NCI-H774 (cell line): ENCODE measurements at regions not wholly inside any gene's neighbourhood (a gene's known extent, or its start where the extent isn't known, plus 50 kb on each side); places are given as distances from the start of the nearest gene placed in this dataset.

ENCODE experiments used
- DNase-seq: peaks from one replicate; lab custom pipeline; 2025; lab: John Stamatoyannopoulos, UW

GRCh38 chr16:82358606-82359221 lies 188.7 kb upstream of the MPHOSPH6 start:
- no peak for DNase-seq

GRCh38 chr16:82358161-82358560 lies 188.1 kb upstream of the MPHOSPH6 start:
- no peak for DNase-seq

- DNase-seq: no peak
These were observed 187.2 kb upstream of the MPHOSPH6 start for GRCh38 chr16:82357237-82357636.

GRCh38 chr16:82350560-82350959 lies 180.5 kb upstream of the MPHOSPH6 start:
- DNase-seq: no peak

GRCh38 chr16:82345318-82345717 lies 175.3 kb upstream of the MPHOSPH6 start:
- DNase-seq: no peak

GRCh38 chr16:82344157-82344556 lies 174.1 kb upstream of the MPHOSPH6 start:
- no peak for DNase-seq

GRCh38 chr16:82341146-82341669 lies 171.2 kb upstream of the MPHOSPH6 start:
- no peak for DNase-seq

- DNase-seq: no peak
These were observed 170.5 kb upstream of the MPHOSPH6 start for GRCh38 chr16:82340531-82340930.

GRCh38 chr16:82337355-82337754 lies 167.3 kb upstream of the MPHOSPH6 start:
- no peak for DNase-seq

- peak; percentile 23 for DNase-seq
These were observed 162.1 kb upstream of the MPHOSPH6 start for GRCh38 chr16:82331974-82332750.

- DNase-seq: no peak
These were observed 161.4 kb upstream of the MPHOSPH6 start for GRCh38 chr16:82331397-82331796.

GRCh38 chr16:82329504-82330192 lies 159.6 kb upstream of the MPHOSPH6 start:
- DNase-seq: peak; percentile 66

GRCh38 chr16:82328881-82329469 lies 159.0 kb upstream of the MPHOSPH6 start:
- DNase-seq: no peak

- DNase-seq: no peak
These were observed 153.1 kb upstream of the MPHOSPH6 start for GRCh38 chr16:82323171-82323570.

- DNase-seq: no peak
These were observed 152.2 kb upstream of the MPHOSPH6 start for GRCh38 chr16:82322177-82322576.

- DNase-seq: no peak
These were observed 149.0 kb upstream of the MPHOSPH6 start for GRCh38 chr16:82319038-82319437.

- DNase-seq: no peak
These were observed 147.6 kb upstream of the MPHOSPH6 start for GRCh38 chr16:82317411-82318167.

- no peak for DNase-seq
These were observed 143.7 kb upstream of the MPHOSPH6 start for GRCh38 chr16:82313754-82314153.

GRCh38 chr16:82311528-82311927 lies 141.5 kb upstream of the MPHOSPH6 start:
- no peak for DNase-seq

GRCh38 chr16:82302042-82302727 lies 132.2 kb upstream of the MPHOSPH6 start:
- no peak for DNase-seq

GRCh38 chr16:82301146-82301755 lies 131.2 kb upstream of the MPHOSPH6 start:
- DNase-seq: no peak
